A549 (cell line): ENCODE measurements at regions not wholly inside any gene's neighbourhood (a gene's known extent, or its start where the extent isn't known, plus 50 kb on each side); places are given as distances from the start of the nearest gene placed in this dataset.
"Not testable (repeated sequence)": the region's sequence is repeated elsewhere in the genome, so short reads cannot be mapped to it uniquely, and the experiment has no call there.

ENCODE experiments used
- ATAC-seq, 2 experiments: fragments of 200-7000 bp in 1 of 2; fragments of >200 bp in 1 of 2; cut with Nextera tagmentation in 1 of 2; cut with Tn5 transposase in 1 of 2; 3 replicates each; pipeline versions ENCODE4 v1.8.0 to v1.9.1; 2018 to 2020; ENCODE audit warnings: mild to moderate bottlenecking in 1 of 2, moderate library complexity in 1 of 2
- CTCF ChIA-PET: fragments of 300-600 bp; sonication (Branson Sonifier 250); formaldehyde crosslinking; extraction: SDS; loops from one replicate; lab custom pipeline; 2021; ENCODE audit warnings: antibody characterized with exemption, inconsistent platforms; lab: Yijun Ruan, JAX
- POLR2A ChIA-PET: fragments of 350-600 bp; formaldehyde crosslinking; extraction: SDS; loops from one replicate; lab custom pipeline; 2021; ENCODE audit warnings: antibody characterized with exemption, inconsistent platforms; lab: Yijun Ruan, JAX
- DNase-seq, 2 experiments: peaks; one replicate each; pipeline versions ENCODE4 v3.0.0 to v3.0.0-alpha.2; 2011 to 2016; ENCODE audit warnings: low read depth in 1 of 2, low spot score in 1 of 2
- FAIRE-seq: peaks from 2 replicates; lab custom pipeline; 2011; peaks lifted over from hg19 to GRCh38; lab: Jason Lieb, UNC
- H3K27ac ChIP-seq, 2 experiments: fragments of >200 bp; sonication (Bioruptor Twin); formaldehyde crosslinking; 3 replicates each; pipeline ENCODE4 v1.5.1; 2016 to 2017
- H3K4me1 ChIP-seq: fragments of >200 bp; sonication (Bioruptor Twin); formaldehyde crosslinking; 3 replicates; pipeline ENCODE4 v1.6.1; 2016
- H3K4me2 ChIP-seq: fragments of >200 bp; sonication (Bioruptor Twin); formaldehyde crosslinking; 3 replicates; pipeline ENCODE4 v1.6.1; 2016
- H3K4me3 ChIP-seq: fragments of >200 bp; sonication (Bioruptor Twin); formaldehyde crosslinking; 3 replicates; pipeline ENCODE4 v1.5.1; 2016
- H3K9me3 ChIP-seq: fragments of >200 bp; sonication (Bioruptor Twin); formaldehyde crosslinking; 3 replicates; pipeline ENCODE4 v1.6.1; 2016
- ATOH8 ChIP-seq: fragments of 250-450 bp; sonication (Bioruptor Pico); IDR thresholded peaks from 2 replicates; pipeline ENCODE4 v1.5.0; 2020; ENCODE audit warnings: low read depth, mild to moderate bottlenecking, moderate library complexity
- BHLHE40 ChIP-seq: IDR thresholded peaks from 2 replicates; pipeline ENCODE4 v1.6.1; 2012; ENCODE audit warnings: low read depth, low read length, inconsistent platforms
- CTCF ChIP-seq: fragments of >200 bp; sonication (Bioruptor Twin); formaldehyde crosslinking; IDR thresholded peaks from 3 replicates; pipeline ENCODE4 v1.5.1; 2016
- EHF ChIP-seq: fragments of 250-450 bp; sonication (Bioruptor Pico); IDR thresholded peaks from 2 replicates; pipeline ENCODE4 v1.5.0; 2020; ENCODE audit warnings: mild to moderate bottlenecking
- EHMT2 ChIP-seq: fragments of 200-600 bp; sonication (generic); IDR thresholded peaks from 2 replicates; pipeline ENCODE4 v1.6.1; 2016; ENCODE audit warnings: antibody characterized with exemption, low read depth, mild to moderate bottlenecking, moderate library complexity
- FOSL2 ChIP-seq, 2 experiments: fragments of 450-650 bp in 1 of 2; fragments of >200 bp in 1 of 2; sonication (Bioruptor Twin) in 1 of 2; formaldehyde crosslinking; IDR thresholded peaks; 2 replicates each; pipeline versions ENCODE4 v1.5.0 to v1.6.1; 2016 to 2020; ENCODE audit warnings: mild to moderate bottlenecking in 1 of 2, moderate library complexity in 1 of 2
- FOXS1 ChIP-seq: fragments of 250-450 bp; sonication (Bioruptor Pico); IDR thresholded peaks from 2 replicates; pipeline ENCODE4 v1.5.0; 2020; ENCODE audit warnings: mild to moderate bottlenecking, moderate library complexity
- HES2 ChIP-seq: fragments of >200 bp; sonication (Bioruptor Twin); formaldehyde crosslinking; IDR thresholded peaks from 2 replicates; pipeline ENCODE4 v1.6.1; 2016
- JUNB ChIP-seq: fragments of >200 bp; sonication (Bioruptor Twin); formaldehyde crosslinking; IDR thresholded peaks from 2 replicates; pipeline ENCODE4 v1.6.1; 2016
- KDM1A ChIP-seq: fragments of 200-600 bp; sonication (generic); IDR thresholded peaks from 2 replicates; pipeline ENCODE4 v1.6.1; 2016; ENCODE audit warnings: low read depth, mild to moderate bottlenecking
- KDM5A ChIP-seq: fragments of 200-600 bp; sonication (generic); IDR thresholded peaks from 2 replicates; pipeline ENCODE4 v1.6.1; 2016; ENCODE audit warnings: antibody characterized with exemption, mild to moderate bottlenecking
- MAZ ChIP-seq: fragments of 150-350 bp; IDR thresholded peaks from 2 replicates; pipeline ENCODE4 v1.6.1; 2014; ENCODE audit warnings: antibody characterized with exemption, low read depth, low read length, borderline replicate concordance
- NPAS2 ChIP-seq: fragments of 250-450 bp; sonication (Bioruptor Pico); IDR thresholded peaks from 2 replicates; pipeline ENCODE4 v1.8.0; 2022; ENCODE audit warnings: mild to moderate bottlenecking, moderate library complexity, borderline replicate concordance
- NR3C1 ChIP-seq: fragments of >200 bp; sonication (Bioruptor Twin); formaldehyde crosslinking; IDR thresholded peaks from 3 replicates; pipeline ENCODE4 v1.6.1; 2017
- PHF8 ChIP-seq: fragments of 200-600 bp; sonication (generic); IDR thresholded peaks from 2 replicates; pipeline ENCODE4 v1.6.1; 2016; ENCODE audit warnings: low read depth, mild to moderate bottlenecking, antibody characterized with exemption, moderate library complexity, borderline replicate concordance
- POLR2AphosphoS2 ChIP-seq: conservative IDR thresholded peaks from 2 replicates; pipeline ENCODE4 v1.6.1; 2012; ENCODE audit warnings: low read length, improper control_type of control experiment, inconsistent platforms
- SMC3 ChIP-seq: fragments of >200 bp; sonication (Bioruptor Twin); formaldehyde crosslinking; IDR thresholded peaks from 3 replicates; pipeline ENCODE4 v1.6.1; 2018; ENCODE audit warnings: inconsistent platforms
- ZFP36 ChIP-seq: fragments of 450-650 bp; IDR thresholded peaks from 2 replicates; pipeline ENCODE4 v1.6.1; 2014; ENCODE audit warnings: borderline replicate concordance; ENCODE audit not compliant: partially characterized antibody
- ZNF302 ChIP-seq: fragments of 250-450 bp; sonication (Bioruptor Pico); IDR thresholded peaks from 2 replicates; pipeline ENCODE4 v1.9.0; 2021; ENCODE audit warnings: inconsistent platforms, mild to moderate bottlenecking, moderate library complexity
- ZSCAN20 ChIP-seq: fragments of 250-450 bp; sonication (Bioruptor Pico); IDR thresholded peaks from 2 replicates; pipeline ENCODE4 v1.8.0; 2022; ENCODE audit warnings: mild to moderate bottlenecking, moderate library complexity
- WGBS: methylation state at CpG from one replicate; pipeline ENCODE4 v1.1.6; 2017; ENCODE audit errors: missing lambda C conversion rate; 5-methylcytosine and 5-hydroxymethylcytosine counted together
- TF ChIP-seq, protein P1 (sequence below): fragments of 150-350 bp; IDR thresholded peaks from 2 replicates; pipeline ENCODE4 v1.6.1; 2014; ENCODE audit warnings: low read depth, mild to moderate bottlenecking, low read length
- TF ChIP-seq, protein P2 (sequence below): IDR thresholded peaks from 2 replicates; pipeline ENCODE4 v1.6.1; 2012
- TF ChIP-seq, protein P3 (sequence below): IDR thresholded peaks from 2 replicates; pipeline ENCODE4 v1.6.1; 2012

DNA sequence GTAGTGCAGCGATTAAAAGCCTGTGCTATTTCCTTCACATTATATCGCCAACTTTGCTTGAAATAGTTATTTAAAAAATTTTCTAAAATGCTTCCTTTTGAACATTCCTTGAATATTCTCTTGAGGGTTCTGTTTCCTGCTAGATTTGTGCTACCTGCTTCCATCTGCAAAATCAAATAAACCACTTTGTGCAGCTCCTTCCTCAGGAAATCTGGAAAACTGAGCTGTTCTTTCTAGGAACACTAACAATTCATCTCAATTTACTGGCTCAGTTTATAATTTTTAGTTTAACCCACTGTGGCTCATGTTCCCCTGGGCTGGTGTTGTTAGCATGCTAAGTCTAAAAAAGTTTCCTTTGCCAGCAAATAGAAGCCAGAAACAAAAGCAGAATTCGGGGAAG lies 88.1 kb upstream of the LCORL start (continued):
- TF ChIP-seq FOXS1 = no peak
- no peak for TF ChIP-seq ZNF302 (CRISPR knock-in tag)

DNA sequence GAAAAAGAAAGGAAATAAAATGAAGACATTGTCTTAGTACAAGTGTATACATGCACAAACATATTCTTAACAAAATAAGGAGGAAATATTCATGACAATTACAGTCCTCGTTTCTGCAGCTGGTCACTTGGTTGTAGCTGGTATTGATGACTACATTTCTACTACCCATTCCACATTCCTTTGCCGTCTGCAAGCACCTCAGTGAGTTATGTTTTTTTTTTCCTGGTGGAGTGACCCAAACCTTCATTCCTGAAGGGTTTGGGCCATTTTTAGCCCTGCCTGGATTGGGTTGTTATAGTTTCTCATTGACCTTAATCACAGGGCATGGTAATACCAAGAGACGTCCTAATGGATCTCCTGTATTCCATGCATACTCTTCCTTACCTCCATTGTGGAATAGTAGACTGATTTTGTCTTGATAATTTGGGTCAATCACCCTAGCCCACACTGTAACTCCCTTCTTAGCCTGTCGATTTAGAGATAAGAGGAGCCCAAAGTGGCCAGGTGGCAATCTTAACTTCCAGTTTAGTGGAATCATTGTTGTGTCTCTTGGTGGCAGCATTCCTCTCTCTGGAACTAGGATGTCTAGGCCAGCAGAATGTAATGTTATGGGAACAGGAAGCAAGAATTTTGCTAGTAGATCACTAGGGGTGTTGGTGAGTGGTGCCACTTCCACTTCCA lies 86.4 kb upstream of the LCORL start:
- H3K4me1 ChIP-seq, DNase-seq, H3K4me3 ChIP-seq, H3K27ac ChIP-seq, H3K4me2 ChIP-seq, POLR2A ChIA-PET, FAIRE-seq, CTCF ChIA-PET, ATAC-seq, H3K9me3 ChIP-seq: not testable (repeated sequence)
- 14% methylated on average over 4 of the region's 4 CpGs for WGBS

DNA sequence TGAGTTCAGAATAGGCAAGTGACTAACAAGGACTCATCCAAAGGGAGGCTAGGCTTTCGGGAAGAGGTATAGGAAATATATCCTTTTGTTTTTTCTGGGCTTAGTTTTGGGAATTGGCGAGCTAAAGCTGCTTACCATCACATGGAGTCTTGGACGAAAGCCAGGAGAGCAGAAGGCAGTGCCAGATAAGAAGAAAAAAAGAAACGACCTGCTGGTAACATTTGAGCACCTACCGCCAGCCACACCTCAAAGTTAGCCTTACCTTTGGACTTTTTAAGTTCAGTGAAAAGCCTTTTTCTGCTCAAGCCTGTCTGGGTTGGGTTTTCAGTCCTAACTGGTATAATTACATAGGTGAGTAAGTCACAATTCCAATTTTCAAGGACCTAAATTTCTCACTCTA lies 85.1 kb upstream of the LCORL start:
- no peak for DNase-seq
- H3K4me2 ChIP-seq = no peak overlapping the region
- H3K27ac ChIP-seq = no peak overlapping the region
- no peak for ATAC-seq
- 8% methylated on average over 5 of the region's 5 CpGs for WGBS
- H3K4me1 ChIP-seq = no peaks in the 10 kb centered on the region
- no peak overlapping the region for H3K4me3 ChIP-seq
- no peak for FAIRE-seq
- ChIA-PET POLR2A (no interaction called here), CTCF (no interaction called here)
- TF ChIP-seq KDM1A = no peak
- no peak for TF ChIP-seq POLR2AphosphoS2
- TF ChIP-seq MAZ = no peak
- no peak for TF ChIP-seq KDM5A
- TF ChIP-seq, protein P1, sequence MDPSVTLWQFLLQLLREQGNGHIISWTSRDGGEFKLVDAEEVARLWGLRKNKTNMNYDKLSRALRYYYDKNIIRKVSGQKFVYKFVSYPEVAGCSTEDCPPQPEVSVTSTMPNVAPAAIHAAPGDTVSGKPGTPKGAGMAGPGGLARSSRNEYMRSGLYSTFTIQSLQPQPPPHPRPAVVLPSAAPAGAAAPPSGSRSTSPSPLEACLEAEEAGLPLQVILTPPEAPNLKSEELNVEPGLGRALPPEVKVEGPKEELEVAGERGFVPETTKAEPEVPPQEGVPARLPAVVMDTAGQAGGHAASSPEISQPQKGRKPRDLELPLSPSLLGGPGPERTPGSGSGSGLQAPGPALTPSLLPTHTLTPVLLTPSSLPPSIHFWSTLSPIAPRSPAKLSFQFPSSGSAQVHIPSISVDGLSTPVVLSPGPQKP = no peak
- TF ChIP-seq NPAS2 (CRISPR knock-in tag) = no peak
- no peak for TF ChIP-seq FOXS1
- TF ChIP-seq, protein P2, sequence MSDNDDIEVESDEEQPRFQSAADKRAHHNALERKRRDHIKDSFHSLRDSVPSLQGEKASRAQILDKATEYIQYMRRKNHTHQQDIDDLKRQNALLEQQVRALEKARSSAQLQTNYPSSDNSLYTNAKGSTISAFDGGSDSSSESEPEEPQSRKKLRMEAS = no peak
- no peak for TF ChIP-seq HES2
- no peak for TF ChIP-seq PHF8
- no peak for TF ChIP-seq ATOH8 (CRISPR knock-in tag)
- no peak for TF ChIP-seq NR3C1
- no peak for TF ChIP-seq ZFP36
- H3K9me3 ChIP-seq = no peaks in the 10 kb centered on the region

DNA sequence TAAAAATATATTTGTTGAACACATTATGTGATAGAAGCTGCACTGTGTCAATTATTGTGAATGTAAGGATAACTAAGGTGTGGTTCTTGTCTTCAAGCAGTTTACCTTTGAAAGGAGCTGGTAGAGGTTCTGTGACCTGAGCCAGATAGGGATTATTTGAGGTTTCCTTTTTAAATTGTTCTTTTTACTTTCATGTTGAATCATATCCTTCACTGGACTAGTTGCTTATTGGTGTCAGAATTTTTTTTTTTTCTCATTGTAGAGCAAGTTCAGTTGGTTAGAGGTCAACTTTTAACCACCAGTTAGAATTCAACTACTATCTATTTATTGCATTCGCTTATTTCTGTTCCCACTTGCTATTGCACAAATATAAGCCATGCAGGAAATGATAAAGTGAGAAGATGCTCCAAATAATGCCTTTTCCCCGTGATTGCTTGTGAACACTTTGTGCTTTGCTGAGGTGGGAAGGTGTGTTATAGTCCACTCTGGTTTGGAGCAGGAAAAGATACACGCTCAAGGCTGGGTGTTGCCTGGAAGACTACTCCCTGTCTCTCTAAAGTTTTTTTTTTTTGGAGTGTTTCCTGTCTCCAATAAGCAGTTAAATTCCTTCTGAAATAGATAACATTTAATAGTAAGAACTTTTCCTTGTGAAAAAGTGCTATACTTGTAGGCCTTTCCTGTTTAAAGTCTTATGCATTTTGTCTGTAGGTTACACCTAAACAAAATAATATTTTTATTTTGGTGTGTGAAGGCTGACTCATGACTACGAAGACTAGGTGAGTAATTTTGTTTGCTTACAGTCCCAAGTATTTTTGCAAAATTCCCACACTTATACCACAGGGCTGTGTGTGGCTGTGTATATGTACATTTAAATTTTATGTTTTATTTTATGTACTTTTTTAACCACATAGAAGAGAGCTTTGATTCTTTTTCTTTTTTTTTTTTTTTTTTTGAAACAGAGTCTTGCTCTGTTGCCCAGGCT lies 83.8 kb upstream of the LCORL start:
- H3K27ac ChIP-seq = no peak overlapping the region
- no peak overlapping the region for H3K4me2 ChIP-seq
- FAIRE-seq (no peak), DNase-seq (no peak), ATAC-seq (no peak)
- CTCF ChIA-PET = interaction anchor here (0.7 kb wide), 1 partner anchor 281 kb away, joined by 3 read pairs; no protein-coding TSS in a partner anchor
- no peak overlapping the region for H3K4me3 ChIP-seq
- 1% methylated on average over 4 of the region's 4 CpGs for WGBS
- no peaks in the 10 kb centered on the region for H3K9me3 ChIP-seq
- POLR2A ChIA-PET = no interaction called here
- no peaks in the 10 kb centered on the region for H3K4me1 ChIP-seq
- no peak for TF ChIP-seq FOSL2 (IDR thresholded peaks at IDR 0.05)
- no peak for TF ChIP-seq FOSL2 (CRISPR knock-in tag; IDR thresholded peaks at IDR 0.05)
- TF ChIP-seq EHMT2 = no peak
- TF ChIP-seq, protein P3, sequence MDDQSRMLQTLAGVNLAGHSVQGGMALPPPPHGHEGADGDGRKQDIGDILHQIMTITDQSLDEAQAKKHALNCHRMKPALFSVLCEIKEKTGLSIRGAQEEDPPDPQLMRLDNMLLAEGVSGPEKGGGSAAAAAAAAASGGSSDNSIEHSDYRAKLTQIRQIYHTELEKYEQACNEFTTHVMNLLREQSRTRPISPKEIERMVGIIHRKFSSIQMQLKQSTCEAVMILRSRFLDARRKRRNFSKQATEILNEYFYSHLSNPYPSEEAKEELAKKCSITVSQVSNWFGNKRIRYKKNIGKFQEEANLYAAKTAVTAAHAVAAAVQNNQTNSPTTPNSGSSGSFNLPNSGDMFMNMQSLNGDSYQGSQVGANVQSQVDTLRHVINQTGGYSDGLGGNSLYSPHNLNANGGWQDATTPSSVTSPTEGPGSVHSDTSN = no peak
- TF ChIP-seq SMC3 = no peak
- no peak for TF ChIP-seq PHF8
- TF ChIP-seq JUNB = no peak
- TF ChIP-seq ZSCAN20 = no peak
- TF ChIP-seq EHF (CRISPR knock-in tag) = no peak
- no peak for TF ChIP-seq CTCF
- no peak for TF ChIP-seq BHLHE40
